Naive B cell (primary cell): ENCODE measurements at regions not wholly inside any gene's neighbourhood (a gene's known extent, or its start where the extent isn't known, plus 50 kb on each side); places are given as distances from the start of the nearest gene placed in this dataset.

ENCODE experiments used
- ATAC-seq, 2 donors: fragments of 150-1000 bp; cut with Tn5 transposase; 2 replicates each; pipeline ENCODE4 v1.10.0; 2021; ENCODE audit warnings: low read depth in 2 of 2, mild to moderate bottlenecking in 2 of 2, moderate library complexity in 2 of 2
- DNase-seq: peaks from one replicate; pipeline ENCODE4 v3.0.0; 2022
- H3K27ac Mint-ChIP-seq, 6 donors: one replicate each; pipeline ENCODE4 v1.8.0; 2020 to 2022; ENCODE audit warnings: mild to moderate bottlenecking in 6 of 6, mixed read lengths in 6 of 6, moderate library complexity in 5 of 6, inconsistent platforms in 2 of 6
- H3K27me3 Mint-ChIP-seq, 3 donors: one replicate each; pipeline ENCODE4 v1.8.0; 2021 to 2022; ENCODE audit warnings: mixed read lengths in 3 of 3, mild to moderate bottlenecking in 1 of 3
- H3K36me3 Mint-ChIP-seq, 2 donors: one replicate each; pipeline ENCODE4 v1.8.0; 2020 to 2022; ENCODE audit warnings: mixed read lengths in 2 of 2, inconsistent platforms in 1 of 2, mild to moderate bottlenecking in 1 of 2
- H3K4me1 Mint-ChIP-seq, 3 donors: one replicate each; pipeline ENCODE4 v1.8.0; 2020 to 2022; ENCODE audit warnings: mixed read lengths in 3 of 3, inconsistent platforms in 1 of 3, mild to moderate bottlenecking in 1 of 3, moderate library complexity in 1 of 3
- H3K4me3 Mint-ChIP-seq, 8 donors: one replicate each; pipeline ENCODE4 v1.8.0; 2020 to 2022; ENCODE audit warnings: mild to moderate bottlenecking in 8 of 8, mixed read lengths in 8 of 8, moderate library complexity in 8 of 8, inconsistent platforms in 2 of 8
- H3K9me3 Mint-ChIP-seq, 7 donors: one replicate each; pipeline ENCODE4 v1.8.0; 2020 to 2022; ENCODE audit warnings: mixed read lengths in 7 of 7, mild to moderate bottlenecking in 5 of 7, inconsistent platforms in 2 of 7, moderate library complexity in 1 of 7

- no peak overlapping the region for H3K27ac Mint-ChIP-seq
- ATAC-seq (no peak), DNase-seq (no peak)
- H3K4me3 Mint-ChIP-seq, result no peak overlapping the region
- H3K9me3 Mint-ChIP-seq, result no peaks in the 10 kb centered on the region
- H3K4me1 Mint-ChIP-seq, result peaks cover 0 to 4% (median 0%) of the 10 kb centered on the region in 3 donors
- peaks cover 0 to 8% (median 3%) of the 10 kb centered on the region in 3 donors for H3K27me3 Mint-ChIP-seq
- H3K36me3 Mint-ChIP-seq, result no peaks in the 10 kb centered on the region
These were observed 76.9 kb upstream of the ASB18 start for GRCh38 chr2:236341067-236341466.

DNA sequence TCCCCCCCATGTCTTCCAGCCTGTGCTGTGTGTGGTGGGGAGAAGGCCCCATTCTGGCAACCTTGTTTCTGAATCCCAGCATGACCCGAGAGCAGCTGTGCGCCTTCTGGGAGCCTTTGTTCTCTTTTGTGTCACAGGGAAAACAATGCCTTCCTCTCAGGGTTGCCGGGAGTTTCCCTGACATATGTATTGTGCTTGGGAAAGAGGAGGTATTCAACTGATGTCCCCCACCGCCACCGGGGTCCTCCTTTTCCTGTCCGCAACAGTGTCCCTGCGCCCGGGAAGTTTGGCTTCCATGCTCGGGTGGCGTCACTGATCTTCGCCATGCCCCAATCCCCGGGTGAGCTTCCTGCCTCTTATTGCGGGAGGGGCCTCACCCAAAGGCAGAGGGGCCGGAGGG, 77.5 kb upstream of the ASB18 start:
- H3K27ac Mint-ChIP-seq, result no peak overlapping the region
- H3K27me3 Mint-ChIP-seq, result peaks cover 0 to 15% (median 3%) of the 10 kb centered on the region in 3 donors
- DNase-seq (no peak), ATAC-seq (no peak)
- H3K4me3 Mint-ChIP-seq, result no peak overlapping the region
- H3K4me1 Mint-ChIP-seq, result peaks cover 0 to 4% (median 0%) of the 10 kb centered on the region in 3 donors
- H3K9me3 Mint-ChIP-seq, result no peaks in the 10 kb centered on the region
- H3K36me3 Mint-ChIP-seq, result no peaks in the 10 kb centered on the region

DNA sequence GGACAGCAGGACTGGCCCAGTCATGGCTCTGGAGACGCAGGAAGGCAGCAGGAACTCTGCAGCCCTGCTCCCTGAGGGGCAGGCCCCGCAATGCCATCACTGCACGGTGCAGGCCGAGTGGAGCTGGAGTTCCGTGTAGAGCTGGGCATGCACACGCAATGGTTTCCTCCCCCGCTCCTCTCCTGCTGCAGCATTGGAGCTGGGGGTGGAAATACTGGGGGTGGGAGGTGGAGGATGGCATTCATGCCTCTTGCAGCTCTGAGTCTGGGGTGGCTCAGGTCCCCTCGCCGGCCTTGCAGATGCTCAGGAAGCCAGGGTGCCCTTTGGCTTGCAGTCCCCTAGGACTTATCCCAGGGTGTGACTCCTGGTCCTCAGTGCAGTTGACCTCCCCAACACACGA, 78.3 kb upstream of the ASB18 start:
- no peaks in the 10 kb centered on the region for H3K36me3 Mint-ChIP-seq
- peaks cover 0 to 4% (median 0%) of the 10 kb centered on the region in 3 donors for H3K4me1 Mint-ChIP-seq
- ATAC-seq (no peak), DNase-seq (no peak)
- peaks cover 0 to 16% (median 3%) of the 10 kb centered on the region in 3 donors for H3K27me3 Mint-ChIP-seq
- no peak overlapping the region for H3K4me3 Mint-ChIP-seq
- H3K9me3 Mint-ChIP-seq, result no peaks in the 10 kb centered on the region
- H3K27ac Mint-ChIP-seq, result peak overlapping the region in 1 of 6 donors; percentile 28

DNA sequence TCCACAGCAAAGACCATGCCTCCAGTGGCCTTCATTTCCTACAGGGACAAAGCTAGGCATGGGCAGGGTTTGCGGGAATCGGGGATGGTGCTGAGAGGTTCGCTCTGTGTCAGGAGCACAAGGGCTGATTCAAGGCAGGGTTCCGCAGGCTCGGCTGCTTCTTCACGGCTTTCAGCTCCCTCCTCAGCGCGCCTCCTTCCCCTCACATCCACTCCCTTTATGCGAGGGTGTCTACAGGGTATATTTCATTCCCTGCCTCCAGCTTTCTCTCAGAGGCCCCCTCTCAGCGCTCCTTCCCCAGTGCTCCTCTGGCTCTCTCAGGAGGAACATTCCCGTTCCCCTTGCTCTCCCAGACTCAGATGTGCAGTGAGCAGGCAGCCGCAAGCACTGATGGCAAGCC, 78.7 kb upstream of the ASB18 start:
- Mint-ChIP-seq H3K27ac (no peak overlapping the region), H3K4me3 (no peak overlapping the region), H3K36me3 (no peaks in the 10 kb centered on the region), H3K27me3 (peaks cover 1 to 16% (median 3%) of the 10 kb centered on the region in 3 donors), H3K9me3 (no peaks in the 10 kb centered on the region), H3K4me1 (peaks cover 0 to 4% (median 0%) of the 10 kb centered on the region in 3 donors)
- DNase-seq, result no peak
- no peak for ATAC-seq

GRCh38 chr2:236343400-236344161, 79.4 kb upstream of the ASB18 start:
- H3K27me3 Mint-ChIP-seq, result peaks cover 3 to 16% (median 5%) of the 10 kb centered on the region in 3 donors

GRCh38 chr2:236344446-236344845, 80.2 kb upstream of the ASB18 start:
- DNase-seq, result no peak

More at GRCh38 chr2:236343400-236344161, 79.4 kb upstream of the ASB18 start:
- Mint-ChIP-seq H3K9me3 (no peaks in the 10 kb centered on the region), H3K27ac (no peak overlapping the region), H3K4me1 (peaks cover 0 to 4% (median 0%) of the 10 kb centered on the region in 3 donors), H3K36me3 (no peaks in the 10 kb centered on the region), H3K4me3 (no peak overlapping the region)
- ATAC-seq (peak in 1 of 2 donors; percentile 30), DNase-seq (peak; percentile 33)

GRCh38 chr2:236345081-236345714, 81.0 kb upstream of the ASB18 start:
- Mint-ChIP-seq H3K36me3 (no peaks in the 10 kb centered on the region), H3K9me3 (no peaks in the 10 kb centered on the region), H3K4me1 (no peaks in the 10 kb centered on the region)

More at GRCh38 chr2:236344446-236344845, 80.2 kb upstream of the ASB18 start:
- H3K4me1 Mint-ChIP-seq, result no peaks in the 10 kb centered on the region
- H3K36me3 Mint-ChIP-seq, result no peaks in the 10 kb centered on the region
- no peak overlapping the region for H3K27ac Mint-ChIP-seq
- H3K4me3 Mint-ChIP-seq, result no peak overlapping the region
- no peaks in the 10 kb centered on the region for H3K9me3 Mint-ChIP-seq
- ATAC-seq, result no peak
- H3K27me3 Mint-ChIP-seq, result peaks cover 8 to 16% (median 11%) of the 10 kb centered on the region in 3 donors

GRCh38 chr2:236346366-236346765, 82.2 kb upstream of the ASB18 start:
- H3K27me3 Mint-ChIP-seq, result peaks cover 8 to 18% (median 18%) of the 10 kb centered on the region in 3 donors
- no peaks in the 10 kb centered on the region for H3K4me1 Mint-ChIP-seq
- H3K36me3 Mint-ChIP-seq, result no peaks in the 10 kb centered on the region
- H3K27ac Mint-ChIP-seq, result no peak overlapping the region
- H3K9me3 Mint-ChIP-seq, result no peaks in the 10 kb centered on the region
- no peak overlapping the region for H3K4me3 Mint-ChIP-seq
- ATAC-seq (no peak), DNase-seq (no peak)

More at GRCh38 chr2:236345081-236345714, 81.0 kb upstream of the ASB18 start:
- ATAC-seq, result no peak
- Mint-ChIP-seq H3K27me3 (peaks cover 8 to 16% (median 11%) of the 10 kb centered on the region in 3 donors), H3K27ac (no peak overlapping the region), H3K4me3 (no peak overlapping the region)
- no peak for DNase-seq

DNA sequence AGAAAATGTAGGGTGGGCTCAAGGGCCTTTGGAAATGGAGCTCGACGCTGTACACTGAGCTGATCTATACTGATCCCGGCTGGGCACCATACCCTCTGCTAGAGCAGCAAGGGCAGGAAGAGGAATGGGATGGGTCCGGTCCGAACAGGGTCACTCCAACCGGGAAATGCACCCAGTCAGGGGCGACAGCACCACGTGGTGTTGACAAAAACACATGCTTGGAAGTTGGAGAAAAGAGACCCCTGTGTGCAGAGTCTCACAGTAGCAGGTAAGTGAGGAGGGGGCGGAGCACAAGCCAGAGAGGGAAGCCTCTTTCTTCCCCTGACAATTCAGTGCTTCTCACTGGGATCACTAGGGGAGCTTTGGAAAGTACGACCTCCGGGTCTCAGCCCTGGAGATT, 84.1 kb upstream of the ASB18 start:
- Mint-ChIP-seq H3K4me3 (no peak overlapping the region), H3K27me3 (peaks cover 8 to 25% (median 24%) of the 10 kb centered on the region in 3 donors), H3K9me3 (no peaks in the 10 kb centered on the region), H3K36me3 (no peaks in the 10 kb centered on the region), H3K4me1 (peaks cover 0 to 4% (median 0%) of the 10 kb centered on the region in 3 donors), H3K27ac (peak overlapping the region in 1 of 6 donors; percentile 38)
- no peak for ATAC-seq
- no peak for DNase-seq

- no peak for DNase-seq
- Mint-ChIP-seq H3K27me3 (peaks cover 5 to 25% (median 24%) of the 10 kb centered on the region in 3 donors), H3K4me3 (no peak overlapping the region), H3K27ac (no peak overlapping the region), H3K9me3 (no peaks in the 10 kb centered on the region), H3K36me3 (no peaks in the 10 kb centered on the region), H3K4me1 (peaks cover 0 to 4% (median 0%) of the 10 kb centered on the region in 3 donors)
- ATAC-seq, result no peak
These were observed 84.8 kb upstream of the ASB18 start for GRCh38 chr2:236348976-236349375.

GRCh38 chr2:236350426-236350825, 86.2 kb upstream of the ASB18 start:
- H3K27me3 Mint-ChIP-seq, result peaks cover 8 to 26% (median 25%) of the 10 kb centered on the region in 3 donors
- no peak overlapping the region for H3K4me3 Mint-ChIP-seq
- no peak for ATAC-seq
- H3K27ac Mint-ChIP-seq, result no peak overlapping the region
- peaks cover 0 to 4% (median 0%) of the 10 kb centered on the region in 3 donors for H3K4me1 Mint-ChIP-seq
- no peak for DNase-seq
- H3K36me3 Mint-ChIP-seq, result no peaks in the 10 kb centered on the region
- no peaks in the 10 kb centered on the region for H3K9me3 Mint-ChIP-seq

DNA sequence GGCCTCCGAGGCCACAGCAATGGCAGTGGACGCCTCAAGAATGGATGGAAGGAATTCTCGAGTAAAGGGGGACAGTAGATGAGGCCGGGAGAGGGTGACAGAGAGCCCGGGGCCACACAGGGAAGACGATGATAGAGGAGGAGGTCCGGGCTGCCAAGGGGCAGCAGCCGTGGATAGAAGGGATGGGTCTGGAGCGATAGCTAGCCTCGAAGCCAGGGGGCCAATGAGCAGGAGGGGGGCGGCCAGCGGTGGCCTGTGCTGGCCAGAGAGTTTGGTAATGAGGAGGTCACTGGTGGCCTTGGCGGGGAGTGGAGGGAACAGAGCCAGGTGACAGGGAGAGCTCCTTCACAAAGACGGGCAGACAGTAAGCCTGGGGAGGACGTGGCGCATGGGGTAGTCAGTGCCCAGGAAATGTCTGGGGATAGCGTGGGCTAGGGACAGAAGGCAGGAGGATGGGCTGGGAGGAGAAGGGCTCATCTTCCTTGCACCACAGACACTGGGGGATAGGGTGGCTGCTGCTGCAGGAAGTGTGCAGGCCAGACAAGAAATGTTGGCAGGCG, 87.8 kb upstream of the ASB18 start:
- Mint-ChIP-seq H3K4me3 (no peak overlapping the region), H3K27ac (peak overlapping the region in 1 of 6 donors; percentile 61)
- no peak for ATAC-seq

DNA sequence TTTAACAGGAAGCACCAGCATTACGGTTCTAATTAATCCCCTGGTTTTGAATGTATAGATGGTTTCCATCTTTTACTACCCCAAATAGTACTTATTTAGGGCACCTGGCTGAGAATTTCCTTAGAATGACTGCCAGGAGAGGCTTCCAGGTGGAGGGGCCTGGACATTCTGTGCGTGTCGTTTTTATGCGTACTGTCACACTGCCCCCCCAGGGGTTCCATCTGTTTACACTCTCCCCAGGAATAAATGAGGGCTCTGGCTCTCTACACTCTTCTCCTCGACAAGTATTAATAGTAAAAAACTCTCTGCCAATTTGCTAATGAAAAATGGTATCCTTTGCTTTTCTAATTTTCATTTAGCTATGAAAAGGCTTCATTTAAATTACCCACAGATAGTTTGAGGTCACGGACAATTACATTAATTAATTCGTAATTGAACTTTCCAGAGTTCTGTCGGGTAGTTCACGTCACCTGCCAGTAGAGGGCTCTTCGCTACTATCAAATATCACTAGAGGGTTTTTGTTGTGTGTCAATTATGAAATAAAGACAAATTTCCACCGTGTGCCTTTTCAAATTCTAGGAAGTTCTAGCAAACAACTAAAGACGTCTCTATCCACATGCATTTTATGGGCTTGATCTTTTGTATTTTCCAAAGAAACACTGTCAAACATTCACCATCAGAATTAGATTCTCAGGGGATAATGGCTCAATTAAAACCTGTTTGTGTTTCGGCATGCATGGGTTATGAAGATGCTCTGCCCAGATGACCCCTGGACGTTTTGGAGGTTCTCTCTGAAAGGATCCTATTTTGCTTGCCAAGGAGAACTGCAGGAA, 88.8 kb upstream of the ASB18 start:
- no peak overlapping the region for H3K4me3 Mint-ChIP-seq
- ATAC-seq (no peak), DNase-seq (peak; percentile 20)
- peaks cover 0 to 4% (median 0%) of the 10 kb centered on the region in 3 donors for H3K4me1 Mint-ChIP-seq
- H3K27ac Mint-ChIP-seq, result no peak overlapping the region
- H3K9me3 Mint-ChIP-seq, result no peaks in the 10 kb centered on the region
- peaks cover 8 to 29% (median 17%) of the 10 kb centered on the region in 3 donors for H3K27me3 Mint-ChIP-seq
- no peaks in the 10 kb centered on the region for H3K36me3 Mint-ChIP-seq

More for the DNA sequence above, 87.8 kb upstream of the ASB18 start:
- no peaks in the 10 kb centered on the region for H3K9me3 Mint-ChIP-seq
- no peaks in the 10 kb centered on the region for H3K36me3 Mint-ChIP-seq
- DNase-seq, result no peak
- peaks cover 0 to 4% (median 0%) of the 10 kb centered on the region in 3 donors for H3K4me1 Mint-ChIP-seq
- H3K27me3 Mint-ChIP-seq, result peaks cover 8 to 30% (median 17%) of the 10 kb centered on the region in 3 donors
